SK-N-SH (cell line): ENCODE measurements at regions not wholly inside any gene's neighbourhood (a gene's known extent, or its start where the extent isn't known, plus 50 kb on each side); places are given as distances from the start of the nearest gene placed in this dataset.

ENCODE experiments used
- CTCF ChIA-PET: fragments of 300-600, 350-600 bp; formaldehyde crosslinking; extraction: SDS; loops from one replicate; lab custom pipeline; 2021; lab: Yijun Ruan, JAX
- POLR2A ChIA-PET: fragments of 350-600 bp; sonication (Branson Sonifier 250); formaldehyde crosslinking; extraction: SDS; loops from one replicate; lab custom pipeline; 2020; ENCODE audit warnings: antibody characterized with exemption, inconsistent platforms; lab: Yijun Ruan, JAX
- DNase-seq: peaks from one replicate; pipeline ENCODE4 v3.0.0; 2012
- H2AFZ ChIP-seq: fragments of 200-600 bp; sonication (generic); 2 replicates; pipeline ENCODE4 v1.8.1; 2016; ENCODE audit warnings: antibody characterized with exemption, mild to moderate bottlenecking, low read depth
- H3F3A ChIP-seq: fragments of 200-600 bp; sonication (generic); replicated peaks from 2 replicates; pipeline ENCODE3; 2016; ENCODE audit warnings: antibody characterized with exemption, mild to moderate bottlenecking; ENCODE audit not compliant: insufficient read depth
- H3K27ac ChIP-seq, 2 experiments: fragments of 200-500 bp in 1 of 2; fragments of 200-600 bp in 1 of 2; sonication (Bioruptor generic) in 1 of 2; sonication (generic), shearing (Covaris generic) in 1 of 2; 2 replicates each; pipeline versions ENCODE4 v1.5.1 to v1.6.1; 2014 to 2016; ENCODE audit warnings: low read depth in 2 of 2, inconsistent platforms in 1 of 2, low read length in 1 of 2, mild to moderate bottlenecking in 1 of 2, mixed read lengths in 1 of 2
- H3K27me3 ChIP-seq: fragments of 200-600 bp; sonication (generic), shearing (Covaris generic); 2 replicates; pipeline ENCODE4 v1.6.1; 2016; ENCODE audit warnings: mixed run types; ENCODE audit not compliant: insufficient read depth
- H3K36me3 ChIP-seq, 2 experiments: fragments of 200-500 bp in 1 of 2; fragments of 200-600 bp in 1 of 2; sonication (Bioruptor generic) in 1 of 2; sonication (generic) in 1 of 2; replicated peaks in 1 of 2; 2 replicates each; pipeline versions ENCODE3 to v1.5.1; 2014 to 2016; ENCODE audit warnings: low read length in 1 of 2, mild to moderate bottlenecking in 1 of 2; ENCODE audit not compliant: insufficient read depth in 2 of 2, control insufficient read depth in 1 of 2
- H3K4me1 ChIP-seq, 2 experiments: fragments of 200-500 bp in 1 of 2; fragments of 200-600 bp in 1 of 2; sonication (Bioruptor generic) in 1 of 2; sonication (generic), shearing (Covaris generic) in 1 of 2; 2 replicates each; pipeline versions ENCODE4 v1.5.1 to v1.6.1; 2014 to 2016; ENCODE audit warnings: low read depth in 1 of 2, low read length in 1 of 2, mixed run types in 1 of 2; ENCODE audit not compliant: insufficient read depth in 2 of 2, control insufficient read depth in 1 of 2
- H3K4me2 ChIP-seq: fragments of 200-600 bp; sonication (generic), shearing (Covaris generic); 2 replicates; pipeline ENCODE4 v1.6.1; 2017; ENCODE audit warnings: mixed run types
- H3K4me3 ChIP-seq, 2 experiments: fragments of 200-500 bp in 1 of 2; fragments of 200-600 bp in 1 of 2; sonication (Bioruptor generic) in 1 of 2; sonication (generic), shearing (Covaris generic) in 1 of 2; 2 replicates each; pipeline versions ENCODE4 v1.5.1 to v1.8.1; 2014 to 2016; ENCODE audit warnings: low read depth in 2 of 2, inconsistent platforms in 1 of 2, low read length in 1 of 2, mild to moderate bottlenecking in 1 of 2, mixed read lengths in 1 of 2, moderate library complexity in 1 of 2
- H3K79me2 ChIP-seq: fragments of 200-600 bp; sonication (generic); 2 replicates; pipeline ENCODE4 v1.8.1; 2017; ENCODE audit warnings: mild to moderate bottlenecking; ENCODE audit not compliant: insufficient read depth
- H3K9ac ChIP-seq: fragments of 200-600 bp; sonication (generic); 2 replicates; pipeline ENCODE4 v1.6.1; 2017; ENCODE audit warnings: mixed run types
- H3K9me2 ChIP-seq: fragments of 200-600 bp; sonication (generic); 2 replicates; pipeline ENCODE4 v1.6.1; 2017; ENCODE audit warnings: mixed run types
- H3K9me3 ChIP-seq: fragments of 200-600 bp; sonication (generic); 2 replicates; pipeline ENCODE4 v1.6.1; 2017; ENCODE audit warnings: mixed run types, mild to moderate bottlenecking, moderate library complexity
- H4K20me1 ChIP-seq: fragments of 200-600 bp; sonication (generic); 2 replicates; pipeline ENCODE4 v1.6.1; 2017; ENCODE audit warnings: mild to moderate bottlenecking, mixed run types; ENCODE audit not compliant: insufficient read depth
- CHD2 ChIP-seq: fragments of 150-350 bp; IDR thresholded peaks from 2 replicates; pipeline ENCODE4 v1.6.1; 2018; ENCODE audit warnings: low read length; ENCODE audit not compliant: partially characterized antibody
- FOSL2 ChIP-seq: IDR thresholded peaks from 2 replicates; pipeline ENCODE4 v1.4.0; 2012; ENCODE audit warnings: low read depth, mild to moderate bottlenecking, moderate library complexity, borderline replicate concordance
- FOXM1 ChIP-seq: IDR thresholded peaks from 2 replicates; pipeline ENCODE4 v1.4.0; 2012; ENCODE audit warnings: low read depth, mild to moderate bottlenecking
- GABPA ChIP-seq: IDR thresholded peaks from 2 replicates; pipeline ENCODE4 v1.4.0; 2012; ENCODE audit warnings: low read depth, mild to moderate bottlenecking
- GATA2 ChIP-seq: sonication (generic); formaldehyde crosslinking; IDR thresholded peaks from 2 replicates; pipeline ENCODE4 v1.5.0; 2020; ENCODE audit warnings: mild to moderate bottlenecking, missing genetic modification reagents
- MEF2A ChIP-seq: IDR thresholded peaks from 2 replicates; pipeline ENCODE4 v1.4.0; 2012; ENCODE audit warnings: low read depth, borderline replicate concordance
- MXI1 ChIP-seq: IDR thresholded peaks from 2 replicates; pipeline ENCODE4 v1.6.1; 2012; ENCODE audit warnings: mild to moderate bottlenecking, low read depth, low read length, improper control_type of control experiment
- NFIC ChIP-seq: IDR thresholded peaks from 2 replicates; pipeline ENCODE4 v1.4.0; 2012; ENCODE audit warnings: borderline replicate concordance
- POLR2AphosphoS5 ChIP-seq: IDR thresholded peaks from 2 replicates; pipeline ENCODE4 v1.6.1; 2012; ENCODE audit warnings: low read depth, low read length
- RAD21 ChIP-seq: IDR thresholded peaks from 2 replicates; pipeline ENCODE4 v1.6.1; 2012; ENCODE audit warnings: mild to moderate bottlenecking, low read length
- RCOR1 ChIP-seq: fragments of 150-350 bp; IDR thresholded peaks from 2 replicates; pipeline ENCODE4 v1.6.1; 2017; ENCODE audit warnings: antibody characterized with exemption, low read length
- RFX5 ChIP-seq: IDR thresholded peaks from 2 replicates; pipeline ENCODE4 v1.6.1; 2012; ENCODE audit warnings: mild to moderate bottlenecking, improper control_type of control experiment, low read length
- RXRA ChIP-seq: IDR thresholded peaks from 2 replicates; pipeline ENCODE4 v1.4.0; 2012; ENCODE audit warnings: low read depth, mild to moderate bottlenecking, borderline replicate concordance
- SMC3 ChIP-seq: IDR thresholded peaks from 2 replicates; pipeline ENCODE4 v1.6.1; 2012; ENCODE audit warnings: low read depth, low read length, improper control_type of control experiment
- TCF12 ChIP-seq: IDR thresholded peaks from 2 replicates; pipeline ENCODE4 v1.4.0; 2012
- TEAD4 ChIP-seq: IDR thresholded peaks from 2 replicates; pipeline ENCODE4 v1.4.0; 2012; ENCODE audit warnings: mild to moderate bottlenecking, borderline replicate concordance; ENCODE audit not compliant: insufficient read depth
- YY1 ChIP-seq: IDR thresholded peaks from 2 replicates; pipeline ENCODE4 v1.4.0; 2012; ENCODE audit warnings: low read depth, mild to moderate bottlenecking
- WGBS: methylation state at CpG from one replicate; pipeline ENCODE4 v1.1.6; 2017; ENCODE audit warnings: low lambda C conversion rate; 5-methylcytosine and 5-hydroxymethylcytosine counted together
- TF ChIP-seq, protein P1 (sequence below): IDR thresholded peaks from 2 replicates; pipeline ENCODE4 v1.4.0; 2012; ENCODE audit warnings: low read depth, borderline replicate concordance
- TF ChIP-seq, protein P2 (sequence below): fragments of 150-350 bp; IDR thresholded peaks from 2 replicates; pipeline ENCODE4 v1.6.1; 2017; ENCODE audit warnings: antibody characterized with exemption, low read length, low read depth, borderline replicate concordance
- TF ChIP-seq, protein P3 (sequence below): IDR thresholded peaks from 2 replicates; pipeline ENCODE4 v1.6.1; 2012; ENCODE audit warnings: mild to moderate bottlenecking, low read depth, low read length, moderate library complexity

DNA sequence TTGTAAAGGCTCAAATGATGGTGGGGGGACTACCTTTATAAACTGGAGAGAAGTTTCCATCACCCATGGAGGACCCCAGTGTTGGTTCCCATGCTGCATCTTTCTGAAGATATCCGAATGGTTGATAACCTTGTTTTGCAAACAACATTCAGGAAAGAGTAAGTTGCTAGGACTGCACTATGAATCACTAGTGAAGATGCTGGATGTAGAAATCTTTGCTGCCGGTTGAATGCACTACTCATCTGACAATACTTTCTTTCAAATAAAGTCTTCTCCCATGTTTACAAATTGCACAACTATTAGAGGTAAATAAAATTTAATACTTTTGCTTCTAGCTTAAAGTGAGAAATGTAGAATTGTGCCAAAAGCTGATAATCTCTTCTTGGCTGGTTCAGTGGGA, 198.4 kb upstream of the SLITRK6 start (continued):
- TF ChIP-seq CHD2: no peak
- TF ChIP-seq TCF12: no peak

DNA sequence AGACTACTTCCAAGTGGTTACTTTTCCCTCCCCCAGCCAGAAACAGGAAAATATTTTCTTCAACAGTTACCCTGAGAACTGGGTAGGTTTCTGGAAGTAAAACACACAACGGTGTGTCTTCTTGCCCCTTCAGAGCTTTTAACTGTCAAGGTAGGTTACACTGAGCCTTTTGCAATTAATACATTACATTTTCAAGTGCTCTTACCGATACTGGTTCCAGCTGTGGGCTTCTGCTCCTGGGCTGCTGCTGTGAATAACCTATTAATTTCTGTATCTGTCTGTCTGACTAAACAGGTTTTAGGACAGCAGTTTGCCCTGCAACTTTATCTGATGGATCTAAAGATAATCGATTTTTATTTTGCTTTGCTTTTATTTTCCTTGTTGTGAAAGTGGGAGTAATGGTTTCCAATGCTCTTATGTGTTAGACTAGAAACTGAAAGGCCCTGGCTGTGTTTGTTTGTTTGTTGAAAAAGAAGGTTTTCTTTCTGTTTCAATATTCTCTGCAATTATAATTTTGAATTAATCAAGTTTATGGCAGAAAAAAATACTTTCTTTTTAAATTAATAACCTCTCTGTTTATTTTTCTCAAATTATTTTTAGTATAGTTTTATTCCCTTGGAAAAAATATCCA, 196.7 kb upstream of the SLITRK6 start:
- Histone ChIP-seq H2AFZ (no peak overlapping the region), H3K9me3 (no peaks in the 10 kb centered on the region), H3K4me1 (no peaks in the 10 kb centered on the region), H3K27ac (no peak overlapping the region), H3K9me2 (no peaks in the 10 kb centered on the region), H3K4me2 (no peak overlapping the region), H3K27me3 (no peaks in the 10 kb centered on the region), H3K36me3 (no peaks in the 10 kb centered on the region), H3K4me3 (no peak overlapping the region), H3F3A (no peaks in the 10 kb centered on the region), H3K79me2 (no peaks in the 10 kb centered on the region), H4K20me1 (no peaks in the 10 kb centered on the region), H3K9ac (no peak overlapping the region)
- POLR2A ChIA-PET: no interaction called here
- WGBS: 7% methylated on average over 3 of the region's 3 CpGs
- DNase-seq: no peak
- CTCF ChIA-PET: interaction anchor here (1.0 kb wide), 1 partner anchor 15 kb away, joined by 3 read pairs; no protein-coding TSS in a partner anchor
- TF ChIP-seq GABPA (no peak), MXI1 (no peak), TEAD4 (no peak), YY1 (no peak), RAD21 (no peak), RCOR1 (no peak), MEF2A (no peak), NFIC (no peak), RFX5 (no peak), FOSL2 (no peak), CHD2 (no peak), POLR2AphosphoS5 (no peak)
- TF ChIP-seq, protein P1, sequence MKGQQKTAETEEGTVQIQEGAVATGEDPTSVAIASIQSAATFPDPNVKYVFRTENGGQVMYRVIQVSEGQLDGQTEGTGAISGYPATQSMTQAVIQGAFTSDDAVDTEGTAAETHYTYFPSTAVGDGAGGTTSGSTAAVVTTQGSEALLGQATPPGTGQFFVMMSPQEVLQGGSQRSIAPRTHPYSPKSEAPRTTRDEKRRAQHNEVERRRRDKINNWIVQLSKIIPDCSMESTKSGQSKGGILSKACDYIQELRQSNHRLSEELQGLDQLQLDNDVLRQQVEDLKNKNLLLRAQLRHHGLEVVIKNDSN: no peak

DNA sequence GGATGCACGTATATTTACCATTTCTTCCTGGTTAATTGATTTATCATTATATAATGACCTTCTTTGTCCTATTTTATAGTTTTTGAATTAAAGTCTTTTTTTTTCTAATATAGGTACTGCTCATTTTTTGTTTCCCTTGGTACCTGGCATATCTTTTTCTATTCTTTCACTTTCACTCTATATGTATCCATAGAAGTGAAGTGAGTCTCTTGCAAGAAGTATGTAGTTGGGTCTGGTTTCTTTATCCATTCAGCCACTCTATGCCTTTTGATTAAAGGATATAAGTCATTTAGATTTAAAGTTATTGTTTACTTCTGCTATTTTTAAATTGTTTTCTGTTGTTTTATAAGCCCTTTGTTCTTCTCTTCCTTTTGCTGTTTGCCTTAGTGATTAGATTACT, 194.3 kb upstream of the SLITRK6 start:
- no peak overlapping the region for H3K4me2 ChIP-seq
- no peak for DNase-seq
- POLR2A ChIA-PET: no interaction called here
- no peak for TF ChIP-seq GATA2 (CRISPR knock-in tag)
- TF ChIP-seq FOXM1: no peak
- TF ChIP-seq, protein P2, sequence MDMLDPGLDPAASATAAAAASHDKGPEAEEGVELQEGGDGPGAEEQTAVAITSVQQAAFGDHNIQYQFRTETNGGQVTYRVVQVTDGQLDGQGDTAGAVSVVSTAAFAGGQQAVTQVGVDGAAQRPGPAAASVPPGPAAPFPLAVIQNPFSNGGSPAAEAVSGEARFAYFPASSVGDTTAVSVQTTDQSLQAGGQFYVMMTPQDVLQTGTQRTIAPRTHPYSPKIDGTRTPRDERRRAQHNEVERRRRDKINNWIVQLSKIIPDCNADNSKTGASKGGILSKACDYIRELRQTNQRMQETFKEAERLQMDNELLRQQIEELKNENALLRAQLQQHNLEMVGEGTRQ: no peak
- TF ChIP-seq SMC3: no peak
- TF ChIP-seq, protein P1: no peak
- no peak for TF ChIP-seq RXRA
- TF ChIP-seq, protein P3, sequence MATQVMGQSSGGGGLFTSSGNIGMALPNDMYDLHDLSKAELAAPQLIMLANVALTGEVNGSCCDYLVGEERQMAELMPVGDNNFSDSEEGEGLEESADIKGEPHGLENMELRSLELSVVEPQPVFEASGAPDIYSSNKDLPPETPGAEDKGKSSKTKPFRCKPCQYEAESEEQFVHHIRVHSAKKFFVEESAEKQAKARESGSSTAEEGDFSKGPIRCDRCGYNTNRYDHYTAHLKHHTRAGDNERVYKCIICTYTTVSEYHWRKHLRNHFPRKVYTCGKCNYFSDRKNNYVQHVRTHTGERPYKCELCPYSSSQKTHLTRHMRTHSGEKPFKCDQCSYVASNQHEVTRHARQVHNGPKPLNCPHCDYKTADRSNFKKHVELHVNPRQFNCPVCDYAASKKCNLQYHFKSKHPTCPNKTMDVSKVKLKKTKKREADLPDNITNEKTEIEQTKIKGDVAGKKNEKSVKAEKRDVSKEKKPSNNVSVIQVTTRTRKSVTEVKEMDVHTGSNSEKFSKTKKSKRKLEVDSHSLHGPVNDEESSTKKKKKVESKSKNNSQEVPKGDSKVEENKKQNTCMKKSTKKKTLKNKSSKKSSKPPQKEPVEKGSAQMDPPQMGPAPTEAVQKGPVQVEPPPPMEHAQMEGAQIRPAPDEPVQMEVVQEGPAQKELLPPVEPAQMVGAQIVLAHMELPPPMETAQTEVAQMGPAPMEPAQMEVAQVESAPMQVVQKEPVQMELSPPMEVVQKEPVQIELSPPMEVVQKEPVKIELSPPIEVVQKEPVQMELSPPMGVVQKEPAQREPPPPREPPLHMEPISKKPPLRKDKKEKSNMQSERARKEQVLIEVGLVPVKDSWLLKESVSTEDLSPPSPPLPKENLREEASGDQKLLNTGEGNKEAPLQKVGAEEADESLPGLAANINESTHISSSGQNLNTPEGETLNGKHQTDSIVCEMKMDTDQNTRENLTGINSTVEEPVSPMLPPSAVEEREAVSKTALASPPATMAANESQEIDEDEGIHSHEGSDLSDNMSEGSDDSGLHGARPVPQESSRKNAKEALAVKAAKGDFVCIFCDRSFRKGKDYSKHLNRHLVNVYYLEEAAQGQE: no peak
- no peak for TF ChIP-seq TCF12
- no peak for TF ChIP-seq POLR2AphosphoS5

More for the DNA sequence above, 194.3 kb upstream of the SLITRK6 start:
- Histone ChIP-seq H3K9ac (no peak overlapping the region), H3K79me2 (no peaks in the 10 kb centered on the region), H4K20me1 (no peaks in the 10 kb centered on the region), H3K9me3 (no peaks in the 10 kb centered on the region), H3K4me3 (no peak overlapping the region), H3K27ac (no peak overlapping the region), H3K27me3 (no peaks in the 10 kb centered on the region; the same call in 1 of the 2 replicates), H3K36me3 (no peaks in the 10 kb centered on the region), H3K9me2 (no peaks in the 10 kb centered on the region), H3F3A (no peaks in the 10 kb centered on the region), H3K4me1 (no peaks in the 10 kb centered on the region), H2AFZ (no peak overlapping the region)
- CTCF ChIA-PET: no interaction called here
- 53% methylated on average over 1 of the region's 1 CpG for whole genome bisulfite sequencing
